Renal cortex interstitium (tissue), 11 donors: ENCODE measurements at regions not wholly inside any gene's neighbourhood (a gene's known extent, or its start where the extent isn't known, plus 50 kb on each side); places are given as distances from the start of the nearest gene placed in this dataset.

Experiments used
- DNase-seq, 11 donors: peaks; one replicate each; pipeline ENCODE4 v3.0.0-alpha.2; 2013; ENCODE audit warnings: low read depth in 9 of 11, low spot score in 4 of 11; ENCODE audit errors: extremely low read depth in 1 of 11

GRCh38 chr3:189577050-189577951 is 53.9 kb upstream of the TP63 start:
- DNase-seq, result no peak

- no peak for DNase-seq
Observed at GRCh38 chr3:189580190-189580589, 51.0 kb upstream of the TP63 start.
